GM12878 (cell line): ENCODE measurements at regions not wholly inside any gene's neighbourhood (a gene's known extent, or its start where the extent isn't known, plus 50 kb on each side); places are given as distances from the start of the nearest gene placed in this dataset.

Experiments
- ATAC-seq: fragments of 200-7000 bp; cut with Tn5 transposase; 3 replicates; pipeline ENCODE4 v1.9.1; 2020; ENCODE audit warnings: mild to moderate bottlenecking, moderate library complexity
- BruUV-seq: library from RNA; stranded (reverse); fragments of 400-500 nt; replicated peaks from 2 replicates; lab custom pipeline; 2021; lab: Mats Ljungman, UMichigan
- CTCF ChIA-PET: fragments of 300-600 bp; sonication (Branson Sonifier 250); formaldehyde crosslinking; extraction: SDS; loops from one replicate; lab custom pipeline; 2021; ENCODE audit warnings: inconsistent platforms; lab: Yijun Ruan, JAX
- POLR2A ChIA-PET: fragments of 350-600 bp; formaldehyde crosslinking; extraction: SDS; loops from one replicate; lab custom pipeline; 2021; ENCODE audit warnings: inconsistent platforms; lab: Charles Lee
- RAD21 ChIA-PET: fragments of 300-600 bp; sonication (Branson Sonifier 250); formaldehyde crosslinking; loops from one replicate; lab custom pipeline; 2023; ENCODE audit warnings: antibody characterized with exemption; ENCODE audit not compliant: unreplicated experiment; lab: Charles Lee
- SMC1A ChIA-PET: fragments of 300-600 bp; sonication (Branson Sonifier 250); formaldehyde crosslinking; loops from one replicate; lab custom pipeline; 2023; ENCODE audit not compliant: unreplicated experiment, uncharacterized antibody; lab: Charles Lee
- DNase-seq: peaks from one replicate; pipeline ENCODE4 v3.0.0-alpha.2; 2011; ENCODE audit warnings: low read depth, low spot score
- FAIRE-seq: peaks from 3 replicates; lab custom pipeline; 2011; peaks lifted over from hg19 to GRCh38; lab: Jason Lieb, UNC
- H2AFZ ChIP-seq: 2 replicates; pipeline ENCODE4 v1.6.0; 2011; ENCODE audit warnings: low read depth, low read length, control low read depth; ENCODE audit not compliant: control insufficient read depth
- H3K27ac ChIP-seq: 2 replicates; pipeline ENCODE4 v1.5.1; 2011; ENCODE audit warnings: control low read depth; ENCODE audit not compliant: control insufficient read depth, insufficient read depth
- H3K27me3 ChIP-seq, 2 experiments: replicated peaks in 1 of 2; 2 replicates each; pipeline versions ENCODE4 v1.6.0 to v1.6.1; 2011; ENCODE audit warnings: low read length in 1 of 2; ENCODE audit not compliant: control insufficient read depth in 2 of 2, insufficient read depth in 2 of 2
- H3K36me3 ChIP-seq, 2 experiments: 2 replicates each; pipeline ENCODE4 v1.5.1; 2011; ENCODE audit warnings: low read length in 1 of 2; ENCODE audit not compliant: control insufficient read depth in 2 of 2, insufficient read depth in 2 of 2
- H3K4me1 ChIP-seq: 2 replicates; pipeline ENCODE4 v1.6.1; 2011; ENCODE audit warnings: mild to moderate bottlenecking, low read length, moderate library complexity, mixed read lengths; ENCODE audit not compliant: control insufficient read depth, insufficient read depth
- H3K4me2 ChIP-seq: 2 replicates; pipeline ENCODE4 v1.6.0; 2011; ENCODE audit warnings: control low read depth; ENCODE audit not compliant: control insufficient read depth, insufficient read depth
- H3K4me3 ChIP-seq: fragments of 200-600 bp; sonication (generic); 2 replicates; pipeline ENCODE4 v1.5.1; 2016
- H3K79me2 ChIP-seq: 2 replicates; pipeline ENCODE4 v1.6.0; 2011; ENCODE audit warnings: low read length; ENCODE audit not compliant: control insufficient read depth, insufficient read depth
- H3K9ac ChIP-seq: 2 replicates; pipeline ENCODE4 v1.8.0; 2011; ENCODE audit warnings: low read length, control low read depth, mixed read lengths; ENCODE audit not compliant: control insufficient read depth, insufficient read depth
- H3K9me3 ChIP-seq: replicated peaks from 3 replicates; pipeline ENCODE4 v1.5.1; 2011; ENCODE audit warnings: mild to moderate bottlenecking, low read length; ENCODE audit not compliant: control insufficient read depth, insufficient read depth
- H4K20me1 ChIP-seq: 2 replicates; pipeline ENCODE4 v1.6.0; 2011; ENCODE audit not compliant: control insufficient read depth, insufficient read depth
- BCLAF1 ChIP-seq: fragments of 450-650 bp; IDR thresholded peaks from 2 replicates; pipeline ENCODE4 v1.6.1; 2017; ENCODE audit warnings: antibody characterized with exemption, mild to moderate bottlenecking, moderate library complexity
- E2F4 ChIP-seq: IDR thresholded peaks from 2 replicates; pipeline ENCODE4 v1.6.1; 2012; ENCODE audit warnings: low read depth, low read length, improper control_type of control experiment
- EED ChIP-seq: sonication (generic); IDR thresholded peaks from 2 replicates; pipeline ENCODE4 v1.6.1; 2016; ENCODE audit warnings: antibody characterized with exemption, low read depth
- HCFC1 ChIP-seq: fragments of 150-350 bp; IDR thresholded peaks from 2 replicates; pipeline ENCODE4 v1.6.1; 2014; ENCODE audit warnings: low read length
- MEF2A ChIP-seq: IDR thresholded peaks from 2 replicates; pipeline ENCODE4 v1.6.1; 2011; ENCODE audit warnings: low read depth, mild to moderate bottlenecking, low read length, moderate library complexity; ENCODE audit not compliant: insufficient read depth
- MEF2B ChIP-seq: fragments of 450-650 bp; IDR thresholded peaks from 2 replicates; pipeline ENCODE4 v1.6.1; 2018; ENCODE audit warnings: mild to moderate bottlenecking, moderate library complexity; ENCODE audit not compliant: partially characterized antibody, poor library complexity, severe bottlenecking
- SIX5 ChIP-seq: IDR thresholded peaks from 2 replicates; pipeline ENCODE4 v1.6.1; 2011; ENCODE audit warnings: mild to moderate bottlenecking, low read depth, low read length, moderate library complexity; ENCODE audit not compliant: severe bottlenecking
- SMAD5 ChIP-seq: IDR thresholded peaks from 2 replicates; pipeline ENCODE4 v1.6.1; 2016; ENCODE audit warnings: antibody characterized with exemption, low read depth
- WGBS: methylation state at CpG from one replicate; pipeline ENCODE4 v1.1.6; 2016; ENCODE audit warnings: low lambda C conversion rate; ENCODE audit not compliant: insufficient replicate concordance, insufficient coverage; ENCODE audit errors: missing lambda C conversion rate; 5-methylcytosine and 5-hydroxymethylcytosine counted together
- in situ Hi-C: fragments of 300-500 bp; cut with MboI; formaldehyde crosslinking; loops from 9 replicates; pipeline ENCODE4 v1.14.3; 2018; ENCODE audit warnings: mixed read lengths
- intact Hi-C: fragments of 100-400 bp; cut with micrococcal nuclease; formaldehyde crosslinking; loops from one replicate; pipeline ENCODE4 v1.14.2; 2022; ENCODE audit not compliant: unreplicated experiment
- TF ChIP-seq, protein P1 (sequence below): fragments of 450-650 bp; IDR thresholded peaks from 2 replicates; pipeline ENCODE4 v1.6.1; 2017; ENCODE audit warnings: mild to moderate bottlenecking, low read depth, inconsistent platforms; ENCODE audit not compliant: poor library complexity, severe bottlenecking
- TF ChIP-seq, protein P2 (sequence below): fragments of 150-350 bp; IDR thresholded peaks from 2 replicates; pipeline ENCODE4 v1.6.1; 2014; ENCODE audit warnings: mild to moderate bottlenecking, low read depth, low read length

- RAD21 ChIA-PET, result no interaction called here
- POLR2A ChIA-PET, result no interaction called here
- H2AFZ ChIP-seq, result no peak overlapping the region
- intact Hi-C loops (no loop called here), in situ Hi-C loops (no loop called here)
- H3K27ac ChIP-seq, result no peak overlapping the region
- no peaks in the 10 kb centered on the region for H3K36me3 ChIP-seq
- H3K4me3 ChIP-seq, result no peak overlapping the region
- H3K79me2 ChIP-seq, result no peaks in the 10 kb centered on the region
- H3K27me3 ChIP-seq, result no peaks in the 10 kb centered on the region
- H3K9ac ChIP-seq, result no peak overlapping the region
- DNase-seq, result no peak
- SMC1A ChIA-PET, result no interaction called here
- ATAC-seq, result no peak
- no TSS peak for BruUV-seq
- FAIRE-seq, result no peak
- no peaks in the 10 kb centered on the region for H3K9me3 ChIP-seq
- TF ChIP-seq EED, result no peak
- no peak for TF ChIP-seq SIX5
- TF ChIP-seq MEF2A, result no peak
- no peaks in the 10 kb centered on the region for H4K20me1 ChIP-seq
- CTCF ChIA-PET, result no interaction called here
- no peak overlapping the region for H3K4me2 ChIP-seq
- WGBS, result 0% methylated on average over 1 of the region's 1 CpG
- no peaks in the 10 kb centered on the region for H3K4me1 ChIP-seq
Observed at GRCh38 chr16:65494080-65494479, 372.2 kb upstream of the CDH11 start.

DNA sequence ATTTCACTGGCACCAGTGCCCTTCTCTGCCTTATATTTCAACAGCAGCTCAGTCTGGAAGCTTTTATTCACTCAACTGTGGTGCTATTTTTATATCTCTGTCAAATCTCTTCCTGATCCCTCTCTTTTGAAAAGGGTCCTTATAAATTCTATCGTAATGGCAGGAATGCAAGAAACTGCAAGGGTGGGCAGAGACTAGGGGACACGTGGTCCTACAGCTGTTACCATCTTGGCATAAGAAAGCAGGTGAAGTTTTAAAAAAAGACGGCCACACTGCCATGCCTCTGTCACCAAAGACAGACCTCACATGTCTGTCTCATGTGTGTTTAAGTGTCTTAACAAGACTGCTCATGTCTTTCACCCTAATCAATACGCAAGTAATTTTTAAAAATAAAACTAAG lies 368.4 kb upstream of the CDH11 start:
- ATAC-seq, result no peak
- Histone ChIP-seq H3K27me3 (no peaks in the 10 kb centered on the region), H3K4me2 (no peak overlapping the region), H3K4me3 (no peak overlapping the region), H3K36me3 (no peaks in the 10 kb centered on the region), H4K20me1 (no peaks in the 10 kb centered on the region), H3K9me3 (no peaks in the 10 kb centered on the region), H3K9ac (no peak overlapping the region), H2AFZ (no peak overlapping the region), H3K4me1 (no peaks in the 10 kb centered on the region), H3K79me2 (no peaks in the 10 kb centered on the region), H3K27ac (no peak overlapping the region)
- ChIA-PET RAD21 (no interaction called here), CTCF (no interaction called here), POLR2A (no interaction called here), SMC1A (no interaction called here)
- FAIRE-seq, result no peak
- 16% methylated on average over 4 of the region's 4 CpGs for WGBS
- in situ Hi-C loops, result no loop called here
- DNase-seq, result no peak
- no TSS peak for BruUV-seq
- intact Hi-C loops, result no loop called here
- TF ChIP-seq HCFC1, result no peak
- TF ChIP-seq, protein P1, sequence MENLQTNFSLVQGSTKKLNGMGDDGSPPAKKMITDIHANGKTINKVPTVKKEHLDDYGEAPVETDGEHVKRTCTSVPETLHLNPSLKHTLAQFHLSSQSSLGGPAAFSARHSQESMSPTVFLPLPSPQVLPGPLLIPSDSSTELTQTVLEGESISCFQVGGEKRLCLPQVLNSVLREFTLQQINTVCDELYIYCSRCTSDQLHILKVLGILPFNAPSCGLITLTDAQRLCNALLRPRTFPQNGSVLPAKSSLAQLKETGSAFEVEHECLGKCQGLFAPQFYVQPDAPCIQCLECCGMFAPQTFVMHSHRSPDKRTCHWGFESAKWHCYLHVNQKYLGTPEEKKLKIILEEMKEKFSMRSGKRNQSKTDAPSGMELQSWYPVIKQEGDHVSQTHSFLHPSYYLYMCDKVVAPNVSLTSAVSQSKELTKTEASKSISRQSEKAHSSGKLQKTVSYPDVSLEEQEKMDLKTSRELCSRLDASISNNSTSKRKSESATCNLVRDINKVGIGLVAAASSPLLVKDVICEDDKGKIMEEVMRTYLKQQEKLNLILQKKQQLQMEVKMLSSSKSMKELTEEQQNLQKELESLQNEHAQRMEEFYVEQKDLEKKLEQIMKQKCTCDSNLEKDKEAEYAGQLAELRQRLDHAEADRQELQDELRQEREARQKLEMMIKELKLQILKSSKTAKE, result no peak
- TF ChIP-seq MEF2B, result no peak
- no peak for TF ChIP-seq SMAD5
- no peak for TF ChIP-seq BCLAF1
- TF ChIP-seq, protein P2, sequence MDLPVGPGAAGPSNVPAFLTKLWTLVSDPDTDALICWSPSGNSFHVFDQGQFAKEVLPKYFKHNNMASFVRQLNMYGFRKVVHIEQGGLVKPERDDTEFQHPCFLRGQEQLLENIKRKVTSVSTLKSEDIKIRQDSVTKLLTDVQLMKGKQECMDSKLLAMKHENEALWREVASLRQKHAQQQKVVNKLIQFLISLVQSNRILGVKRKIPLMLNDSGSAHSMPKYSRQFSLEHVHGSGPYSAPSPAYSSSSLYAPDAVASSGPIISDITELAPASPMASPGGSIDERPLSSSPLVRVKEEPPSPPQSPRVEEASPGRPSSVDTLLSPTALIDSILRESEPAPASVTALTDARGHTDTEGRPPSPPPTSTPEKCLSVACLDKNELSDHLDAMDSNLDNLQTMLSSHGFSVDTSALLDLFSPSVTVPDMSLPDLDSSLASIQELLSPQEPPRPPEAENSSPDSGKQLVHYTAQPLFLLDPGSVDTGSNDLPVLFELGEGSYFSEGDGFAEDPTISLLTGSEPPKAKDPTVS, result no peak
- TF ChIP-seq E2F4, result no peak
